HEK293 (cell line): ENCODE measurements at regions not wholly inside any gene's neighbourhood (a gene's known extent, or its start where the extent isn't known, plus 50 kb on each side); places are given as distances from the start of the nearest gene placed in this dataset.

ENCODE experiments used
- CTCF ChIA-PET: fragments of 350-600 bp; formaldehyde crosslinking; extraction: SDS; loops from one replicate; lab custom pipeline; 2021; ENCODE audit warnings: antibody characterized with exemption; lab: Yijun Ruan, JAX
- POLR2A ChIA-PET: fragments of 300-600 bp; formaldehyde crosslinking; extraction: SDS; loops from one replicate; lab custom pipeline; 2020; ENCODE audit warnings: antibody characterized with exemption, inconsistent platforms; lab: Yijun Ruan, JAX
- H3K27ac ChIP-seq: fragments of 200-500 bp; sonication (Bioruptor generic); 2 replicates; pipeline ENCODE4 v1.5.1; 2014; ENCODE audit warnings: low read depth, low read length, control low read depth, inconsistent platforms; ENCODE audit errors: extremely low read depth
- H3K36me3 ChIP-seq, 2 experiments: fragments of 200-500 bp in 1 of 2; sonication (Bioruptor generic) in 1 of 2; 1 replicate in 1 of 2; 2 replicates in 1 of 2; pipeline ENCODE4 v1.5.1; 2014 to 2017; ENCODE audit warnings: inconsistent platforms in 2 of 2, low read length in 2 of 2; ENCODE audit not compliant: control insufficient read depth in 2 of 2, insufficient read depth in 1 of 2
- H3K4me1 ChIP-seq: fragments of 200-500 bp; sonication (Bioruptor generic); 2 replicates; pipeline ENCODE4 v1.5.1; 2014; ENCODE audit warnings: mild to moderate bottlenecking, low read length, inconsistent platforms; ENCODE audit not compliant: control insufficient read depth, insufficient read depth
- H3K4me3 ChIP-seq: 2 replicates; pipeline ENCODE4 v1.5.1; 2011; ENCODE audit warnings: low read depth, mild to moderate bottlenecking, control low read depth, low read length, moderate library complexity
- H3K9me3 ChIP-seq: fragments of 200-500 bp; sonication (Bioruptor generic); 2 replicates; pipeline ENCODE4 v1.5.1; 2014; ENCODE audit warnings: low read depth, low read length, inconsistent platforms; ENCODE audit not compliant: control insufficient read depth, insufficient read depth
- BCL11B ChIP-seq: fragments of 450-650 bp; formaldehyde crosslinking; IDR thresholded peaks from 2 replicates; pipeline ENCODE4 v1.5.1; 2016; ENCODE audit warnings: low read depth, missing biosample characterization, missing genetic modification characterization
- IKZF3 ChIP-seq: fragments of 450-650 bp; IDR thresholded peaks from 2 replicates; pipeline ENCODE4 v1.5.0; 2018; ENCODE audit warnings: missing biosample characterization, mild to moderate bottlenecking, missing genetic modification characterization, moderate library complexity
- SP2 ChIP-seq: fragments of 450-650 bp; formaldehyde crosslinking; IDR thresholded peaks from 2 replicates; pipeline ENCODE4 v1.5.1; 2016; ENCODE audit warnings: missing biosample characterization, missing genetic modification characterization
- WT1 ChIP-seq: fragments of 450-650 bp; formaldehyde crosslinking; IDR thresholded peaks from 2 replicates; pipeline ENCODE4 v1.5.1; 2016; ENCODE audit warnings: missing biosample characterization, missing genetic modification characterization
- YY2 ChIP-seq: fragments of 450-650 bp; formaldehyde crosslinking; IDR thresholded peaks from 2 replicates; pipeline ENCODE4 v1.5.1; 2016; ENCODE audit warnings: missing biosample characterization, missing genetic modification characterization
- ZBTB48 ChIP-seq: fragments of 450-650 bp; formaldehyde crosslinking; IDR thresholded peaks from 2 replicates; pipeline ENCODE4 v1.5.1; 2016; ENCODE audit warnings: missing biosample characterization, missing genetic modification characterization
- ZFP41 ChIP-seq: fragments of 450-650 bp; formaldehyde crosslinking; IDR thresholded peaks from 2 replicates; pipeline ENCODE4 v1.5.1; 2016; ENCODE audit warnings: missing biosample characterization, missing genetic modification characterization, borderline replicate concordance
- ZFP69B ChIP-seq: fragments of 450-650 bp; formaldehyde crosslinking; IDR thresholded peaks from 2 replicates; pipeline ENCODE4 v1.5.1; 2016; ENCODE audit warnings: missing biosample characterization, missing genetic modification characterization
- ZIC2 ChIP-seq: fragments of 450-650 bp; formaldehyde crosslinking; IDR thresholded peaks from 2 replicates; pipeline ENCODE4 v1.5.1; 2016; ENCODE audit warnings: missing biosample characterization, missing genetic modification characterization
- ZNF157 ChIP-seq: fragments of 450-650 bp; formaldehyde crosslinking; IDR thresholded peaks from 2 replicates; pipeline ENCODE4 v1.5.1; 2016; ENCODE audit warnings: missing biosample characterization, missing genetic modification characterization
- ZNF175 ChIP-seq: fragments of 450-650 bp; formaldehyde crosslinking; IDR thresholded peaks from 2 replicates; pipeline ENCODE4 v1.5.1; 2016; ENCODE audit warnings: missing biosample characterization, missing genetic modification characterization
- ZNF23 ChIP-seq: fragments of 450-650 bp; formaldehyde crosslinking; IDR thresholded peaks from 2 replicates; pipeline ENCODE4 v1.5.1; 2016; ENCODE audit warnings: missing biosample characterization, missing genetic modification characterization, borderline replicate concordance
- ZNF24 ChIP-seq: fragments of 450-650 bp; formaldehyde crosslinking; IDR thresholded peaks from 2 replicates; pipeline ENCODE4 v1.5.1; 2016; ENCODE audit warnings: missing biosample characterization, missing genetic modification characterization
- ZNF311 ChIP-seq: fragments of 450-650 bp; formaldehyde crosslinking; IDR thresholded peaks from 2 replicates; pipeline ENCODE4 v1.5.1; 2017; ENCODE audit warnings: missing biosample characterization, missing genetic modification characterization, borderline replicate concordance
- ZNF394 ChIP-seq: fragments of 450-650 bp; formaldehyde crosslinking; IDR thresholded peaks from 2 replicates; pipeline ENCODE4 v1.5.1; 2016; ENCODE audit warnings: missing biosample characterization, missing genetic modification characterization, mild to moderate bottlenecking, moderate library complexity, borderline replicate concordance
- ZNF561 ChIP-seq: fragments of 450-650 bp; IDR thresholded peaks from 2 replicates; pipeline ENCODE4 v1.5.1; 2018; ENCODE audit warnings: missing biosample characterization, missing genetic modification characterization, borderline replicate concordance
- TF ChIP-seq, protein P1 (sequence below): fragments of 450-650 bp; formaldehyde crosslinking; IDR thresholded peaks from 2 replicates; pipeline ENCODE4 v1.5.1; 2016; ENCODE audit warnings: missing biosample characterization, missing genetic modification characterization
- TF ChIP-seq, protein P2 (sequence below): fragments of 450-650 bp; formaldehyde crosslinking; IDR thresholded peaks from 2 replicates; pipeline ENCODE4 v1.5.1; 2016; ENCODE audit warnings: missing biosample characterization, missing genetic modification characterization
- TF ChIP-seq, protein P3 (sequence below): fragments of 450-650 bp; formaldehyde crosslinking; IDR thresholded peaks from 2 replicates; pipeline ENCODE4 v1.5.1; 2016; ENCODE audit warnings: missing biosample characterization, missing genetic modification characterization
- TF ChIP-seq, protein P4 (sequence below): fragments of 450-650 bp; formaldehyde crosslinking; IDR thresholded peaks from 2 replicates; pipeline ENCODE4 v1.5.1; 2017; ENCODE audit warnings: missing biosample characterization, missing genetic modification characterization
- TF ChIP-seq, protein P5 (sequence below): fragments of 450-650 bp; IDR thresholded peaks from 2 replicates; pipeline ENCODE4 v1.5.1; 2018; ENCODE audit warnings: missing biosample characterization, mild to moderate bottlenecking, missing genetic modification characterization

DNA sequence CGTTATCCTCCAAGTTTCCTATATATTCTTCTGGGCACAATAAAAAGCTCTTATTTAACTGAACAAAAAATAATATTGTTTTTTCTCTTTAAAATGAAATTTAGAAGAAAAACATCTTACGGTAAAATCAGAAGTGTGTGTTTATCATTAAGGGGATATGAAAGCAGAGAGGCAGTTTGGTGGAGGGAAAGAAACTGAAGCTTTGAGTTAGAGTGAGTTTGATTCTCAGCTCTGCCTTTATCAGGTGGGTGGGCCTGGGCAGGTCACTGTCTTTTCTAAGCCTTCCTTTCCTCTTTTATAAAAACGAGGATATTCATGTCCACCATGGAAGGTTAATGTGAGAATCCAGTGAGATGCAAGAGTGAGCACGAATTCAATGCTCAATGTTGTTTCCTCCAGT lies 379.8 kb upstream of the CNR1 start (continued):
- TF ChIP-seq, protein P1, sequence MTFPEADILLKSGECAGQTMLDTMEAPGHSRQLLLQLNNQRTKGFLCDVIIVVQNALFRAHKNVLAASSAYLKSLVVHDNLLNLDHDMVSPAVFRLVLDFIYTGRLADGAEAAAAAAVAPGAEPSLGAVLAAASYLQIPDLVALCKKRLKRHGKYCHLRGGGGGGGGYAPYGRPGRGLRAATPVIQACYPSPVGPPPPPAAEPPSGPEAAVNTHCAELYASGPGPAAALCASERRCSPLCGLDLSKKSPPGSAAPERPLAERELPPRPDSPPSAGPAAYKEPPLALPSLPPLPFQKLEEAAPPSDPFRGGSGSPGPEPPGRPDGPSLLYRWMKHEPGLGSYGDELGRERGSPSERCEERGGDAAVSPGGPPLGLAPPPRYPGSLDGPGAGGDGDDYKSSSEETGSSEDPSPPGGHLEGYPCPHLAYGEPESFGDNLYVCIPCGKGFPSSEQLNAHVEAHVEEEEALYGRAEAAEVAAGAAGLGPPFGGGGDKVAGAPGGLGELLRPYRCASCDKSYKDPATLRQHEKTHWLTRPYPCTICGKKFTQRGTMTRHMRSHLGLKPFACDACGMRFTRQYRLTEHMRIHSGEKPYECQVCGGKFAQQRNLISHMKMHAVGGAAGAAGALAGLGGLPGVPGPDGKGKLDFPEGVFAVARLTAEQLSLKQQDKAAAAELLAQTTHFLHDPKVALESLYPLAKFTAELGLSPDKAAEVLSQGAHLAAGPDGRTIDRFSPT (tag by site-specific recombination), result no peak
- no peak for TF ChIP-seq SP2 (tag by site-specific recombination)
- TF ChIP-seq ZFP41, result no peak
- TF ChIP-seq, protein P2, sequence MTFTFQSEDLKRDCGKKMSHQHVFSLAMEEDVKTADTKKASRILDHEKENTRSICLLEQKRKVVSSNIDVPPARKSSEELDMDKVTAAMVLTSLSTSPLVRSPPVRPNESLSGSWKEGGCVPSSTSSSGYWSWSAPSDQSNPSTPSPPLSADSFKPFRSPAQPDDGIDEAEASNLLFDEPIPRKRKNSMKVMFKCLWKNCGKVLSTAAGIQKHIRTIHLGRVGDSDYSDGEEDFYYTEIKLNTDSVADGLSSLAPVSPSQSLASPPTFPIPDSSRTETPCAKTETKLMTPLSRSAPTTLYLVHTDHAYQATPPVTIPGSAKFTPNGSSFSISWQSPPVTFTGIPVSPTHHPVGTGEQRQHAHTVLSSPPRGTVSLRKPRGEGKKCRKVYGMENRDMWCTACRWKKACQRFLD (tag by site-specific recombination), result no peak
- TF ChIP-seq ZBTB48 (tag by site-specific recombination), result no peak
- TF ChIP-seq, protein P3, sequence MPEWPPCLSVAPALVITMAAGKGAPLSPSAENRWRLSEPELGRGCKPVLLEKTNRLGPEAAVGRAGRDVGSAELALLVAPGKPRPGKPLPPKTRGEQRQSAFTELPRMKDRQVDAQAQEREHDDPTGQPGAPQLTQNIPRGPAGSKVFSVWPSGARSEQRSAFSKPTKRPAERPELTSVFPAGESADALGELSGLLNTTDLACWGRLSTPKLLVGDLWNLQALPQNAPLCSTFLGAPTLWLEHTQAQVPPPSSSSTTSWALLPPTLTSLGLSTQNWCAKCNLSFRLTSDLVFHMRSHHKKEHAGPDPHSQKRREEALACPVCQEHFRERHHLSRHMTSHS, result no peak
- TF ChIP-seq BCL11B (tag by site-specific recombination), result no peak
- TF ChIP-seq, protein P4, sequence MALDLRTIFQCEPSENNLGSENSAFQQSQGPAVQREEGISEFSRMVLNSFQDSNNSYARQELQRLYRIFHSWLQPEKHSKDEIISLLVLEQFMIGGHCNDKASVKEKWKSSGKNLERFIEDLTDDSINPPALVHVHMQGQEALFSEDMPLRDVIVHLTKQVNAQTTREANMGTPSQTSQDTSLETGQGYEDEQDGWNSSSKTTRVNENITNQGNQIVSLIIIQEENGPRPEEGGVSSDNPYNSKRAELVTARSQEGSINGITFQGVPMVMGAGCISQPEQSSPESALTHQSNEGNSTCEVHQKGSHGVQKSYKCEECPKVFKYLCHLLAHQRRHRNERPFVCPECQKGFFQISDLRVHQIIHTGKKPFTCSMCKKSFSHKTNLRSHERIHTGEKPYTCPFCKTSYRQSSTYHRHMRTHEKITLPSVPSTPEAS (tag by site-specific recombination), result no peak
- no peak for TF ChIP-seq ZNF561 (tag by site-specific recombination)
- TF ChIP-seq, all 188 proteins: peak for 0

DNA sequence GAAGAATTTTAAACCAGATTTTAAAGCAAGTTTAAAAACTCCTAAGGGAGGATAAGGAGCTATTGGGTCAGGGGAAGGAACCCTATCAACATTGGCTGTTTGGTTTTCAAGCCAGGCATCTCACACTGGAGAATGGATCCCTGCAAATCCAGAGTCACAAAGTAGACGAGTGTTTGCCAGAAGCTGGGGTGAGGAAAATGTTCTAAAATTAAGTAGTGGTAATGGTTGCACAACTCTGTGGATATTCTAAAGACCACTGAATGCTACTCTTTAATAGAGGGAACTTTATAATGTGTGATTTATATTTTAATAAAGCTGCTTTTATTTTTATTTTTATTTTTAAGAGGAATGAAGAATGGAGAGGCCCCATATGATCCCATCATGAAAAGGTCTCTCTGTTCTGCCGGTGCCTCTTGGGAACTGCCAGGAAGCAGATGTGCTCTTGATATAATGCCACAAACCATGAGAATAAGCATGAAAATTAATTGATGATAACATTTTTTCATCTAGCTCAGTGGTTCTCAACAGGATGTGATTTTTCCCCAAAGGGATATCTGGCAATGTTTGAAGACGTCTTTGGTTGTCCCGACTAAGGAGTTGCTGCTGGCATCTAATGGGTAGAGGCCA lies 379.0 kb upstream of the CNR1 start:
- no peak overlapping the region for H3K27ac ChIP-seq
- TF ChIP-seq ZNF24 (tag by site-specific recombination) (no peak), ZNF175 (no peak), WT1 (tag by site-specific recombination) (no peak), YY2 (tag by site-specific recombination) (no peak), ZNF23 (no peak), ZNF311 (no peak), ZNF157 (no peak), IKZF3 (no peak), ZIC2 (tag by site-specific recombination) (no peak), ZNF394 (no peak), ZFP69B (tag by site-specific recombination) (no peak)
- TF ChIP-seq, protein P2 (tag by site-specific recombination), result no peak
- TF ChIP-seq, protein P5, sequence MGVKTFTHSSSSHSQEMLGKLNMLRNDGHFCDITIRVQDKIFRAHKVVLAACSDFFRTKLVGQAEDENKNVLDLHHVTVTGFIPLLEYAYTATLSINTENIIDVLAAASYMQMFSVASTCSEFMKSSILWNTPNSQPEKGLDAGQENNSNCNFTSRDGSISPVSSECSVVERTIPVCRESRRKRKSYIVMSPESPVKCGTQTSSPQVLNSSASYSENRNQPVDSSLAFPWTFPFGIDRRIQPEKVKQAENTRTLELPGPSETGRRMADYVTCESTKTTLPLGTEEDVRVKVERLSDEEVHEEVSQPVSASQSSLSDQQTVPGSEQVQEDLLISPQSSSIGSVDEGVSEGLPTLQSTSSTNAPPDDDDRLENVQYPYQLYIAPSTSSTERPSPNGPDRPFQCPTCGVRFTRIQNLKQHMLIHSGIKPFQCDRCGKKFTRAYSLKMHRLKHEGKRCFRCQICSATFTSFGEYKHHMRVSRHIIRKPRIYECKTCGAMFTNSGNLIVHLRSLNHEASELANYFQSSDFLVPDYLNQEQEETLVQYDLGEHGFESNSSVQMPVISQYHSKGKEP, result no peak
- TF ChIP-seq, all 188 proteins: peak for 0
- POLR2A ChIA-PET, result no interaction called here

More for the DNA sequence above, 379.0 kb upstream of the CNR1 start:
- no peaks in the 10 kb centered on the region for H3K9me3 ChIP-seq
- CTCF ChIA-PET, result interaction anchor here (0.6 to 0.9 kb wide), 2 partner anchors 326 to 713 kb away, joined by 3 read pairs; no protein-coding TSS in a partner anchor
- no peaks in the 10 kb centered on the region for H3K36me3 ChIP-seq
- H3K4me3 ChIP-seq, result no peak overlapping the region
- H3K4me1 ChIP-seq, result no peaks in the 10 kb centered on the region
